ENCODE measurements at regions not wholly inside any gene's neighbourhood (a gene's known extent, or its start where the extent isn't known, plus 50 kb on each side); places are given as distances from the start of the nearest gene placed in this dataset.

DNA sequence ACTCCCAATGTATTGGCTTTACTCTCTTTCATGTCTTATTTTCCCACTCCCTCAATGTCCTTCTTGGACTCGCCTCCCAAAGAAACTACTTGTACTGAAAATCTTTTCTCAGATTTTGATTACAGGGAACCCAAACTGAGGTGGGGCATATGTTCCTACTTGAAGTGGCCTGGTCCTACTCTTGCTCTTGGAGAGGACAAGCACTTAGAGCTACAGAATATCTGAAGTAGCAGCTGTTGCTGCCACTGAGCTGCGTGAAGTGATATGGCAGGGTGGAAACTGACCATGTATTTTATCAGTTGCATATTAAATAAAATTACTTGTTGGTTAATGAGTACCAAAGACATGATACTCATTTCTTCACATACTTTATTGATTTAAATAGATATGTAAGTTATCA lies 129.5 kb downstream of the TSEN15 start:
- no peaks in the 10 kb centered on the region for H3K79me1 ChIP-seq (ENCODE audit: insufficient read depth, low read depth, low read length, poor library complexity, severe bottlenecking)
- H3K23me2 ChIP-seq (ENCODE audit: insufficient read length, low read depth, low read length, poor library complexity, severe bottlenecking) = no peaks in the 10 kb centered on the region
- no peak overlapping the region for H2AK5ac ChIP-seq (ENCODE audit: insufficient read length, low read length)
- no peaks in the 10 kb centered on the region for H3K9me3 Mint-ChIP-seq
- no peak overlapping the region for H2BK120ac ChIP-seq (ENCODE audit: low read depth, low read length, poor library complexity, severe bottlenecking)
- H3K36me3 Mint-ChIP-seq (ENCODE audit: insufficient read depth in 1 of 3, low read depth in 3 of 3) = no peaks in the 10 kb centered on the region
- no peak overlapping the region for H3K27ac Mint-ChIP-seq
- H3K4ac ChIP-seq (ENCODE audit: low read depth, low read length) = no peak overlapping the region
- no peak overlapping the region for H2AFZ ChIP-seq (ENCODE audit: low read length)
- H2BK15ac ChIP-seq (ENCODE audit: low read depth, low read length) = no peak overlapping the region
- no peak overlapping the region for H3K23ac ChIP-seq (ENCODE audit: insufficient read length, low read depth, low read length)
- H3K27me3 Mint-ChIP-seq (ENCODE audit: low read depth) = no peaks in the 10 kb centered on the region
- no peak overlapping the region for H4K91ac ChIP-seq (ENCODE audit: insufficient read length, low read depth, low read length)
- no peak overlapping the region for H3T11ph ChIP-seq (ENCODE audit: low read length)
- TF ChIP-seq, protein P1, sequence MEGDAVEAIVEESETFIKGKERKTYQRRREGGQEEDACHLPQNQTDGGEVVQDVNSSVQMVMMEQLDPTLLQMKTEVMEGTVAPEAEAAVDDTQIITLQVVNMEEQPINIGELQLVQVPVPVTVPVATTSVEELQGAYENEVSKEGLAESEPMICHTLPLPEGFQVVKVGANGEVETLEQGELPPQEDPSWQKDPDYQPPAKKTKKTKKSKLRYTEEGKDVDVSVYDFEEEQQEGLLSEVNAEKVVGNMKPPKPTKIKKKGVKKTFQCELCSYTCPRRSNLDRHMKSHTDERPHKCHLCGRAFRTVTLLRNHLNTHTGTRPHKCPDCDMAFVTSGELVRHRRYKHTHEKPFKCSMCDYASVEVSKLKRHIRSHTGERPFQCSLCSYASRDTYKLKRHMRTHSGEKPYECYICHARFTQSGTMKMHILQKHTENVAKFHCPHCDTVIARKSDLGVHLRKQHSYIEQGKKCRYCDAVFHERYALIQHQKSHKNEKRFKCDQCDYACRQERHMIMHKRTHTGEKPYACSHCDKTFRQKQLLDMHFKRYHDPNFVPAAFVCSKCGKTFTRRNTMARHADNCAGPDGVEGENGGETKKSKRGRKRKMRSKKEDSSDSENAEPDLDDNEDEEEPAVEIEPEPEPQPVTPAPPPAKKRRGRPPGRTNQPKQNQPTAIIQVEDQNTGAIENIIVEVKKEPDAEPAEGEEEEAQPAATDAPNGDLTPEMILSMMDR (conservative IDR thresholded peaks at IDR 0.05) = no peak
- no peak for DNase-seq
- H3K4me2 ChIP-seq (ENCODE audit: insufficient read depth, insufficient read length, low read length) = no peak overlapping the region
- no CpG with 5 or more reads among the region's 2 CpGs for WGBS (ENCODE audit: extremely low coverage, insufficient read length, low lambda C conversion rate)
- no peaks in the 10 kb centered on the region for H3K27me3 ChIP-seq (ENCODE audit: insufficient read depth, low read length)
- no peaks in the 10 kb centered on the region for H3K9me3 ChIP-seq (ENCODE audit: control insufficient read depth, low read depth, low read length)
- no peak overlapping the region for H2BK5ac ChIP-seq (ENCODE audit: insufficient read length, low read length)
- H2BK20ac ChIP-seq (ENCODE audit: low read depth, low read length, poor library complexity, severe bottlenecking) = no peak overlapping the region
- no peak overlapping the region for H3K56ac ChIP-seq (ENCODE audit: insufficient read length, low read depth, low read length)
- H4K5ac ChIP-seq (ENCODE audit: insufficient read length, low read depth, low read length) = no peak overlapping the region
- H4K8ac ChIP-seq (replicated peaks; ENCODE audit: insufficient read length, low read depth, low read length) = no peak overlapping the region
- H3K9ac ChIP-seq (ENCODE audit: extremely low read depth, insufficient read length, low read length) = no peak overlapping the region
- H3K4me1 ChIP-seq (ENCODE audit: insufficient read depth, low read length) = no peaks in the 10 kb centered on the region
- H2BK12ac ChIP-seq (ENCODE audit: insufficient read length, low read depth, low read length) = no peak overlapping the region
- no peak overlapping the region for H3K18ac ChIP-seq (ENCODE audit: insufficient read length, low read depth, low read length)
- no peaks in the 10 kb centered on the region for H4K20me1 ChIP-seq (ENCODE audit: control insufficient read depth, insufficient read depth, insufficient read length)
- H3K27ac ChIP-seq (ENCODE audit: insufficient read length, low read depth, low read length) = no peak overlapping the region
- no peaks in the 10 kb centered on the region for H3K79me2 ChIP-seq (ENCODE audit: insufficient read depth, low read length)
- H3K4me3 Mint-ChIP-seq = no peak overlapping the region
- H3K4me1 Mint-ChIP-seq = no peaks in the 10 kb centered on the region
- no peak overlapping the region for H3K14ac ChIP-seq (ENCODE audit: insufficient read depth, low read length)
